ENCODE measurements at regions not wholly inside any gene's neighbourhood (a gene's known extent, or its start where the extent isn't known, plus 50 kb on each side); places are given as distances from the start of the nearest gene placed in this dataset.

GRCh38 chr16:51392521-51393187 lies 241.6 kb upstream of the SALL1 start:
- POLR2A ChIA-PET, result no interaction called here
- CTCF ChIA-PET (ENCODE audit: low intra/inter-chr PET ratio, low total read pairs), result no interaction called here
- DNase-seq (ENCODE audit: low spot score), result no peak

More at GRCh38 chr16:51392521-51393187, 241.6 kb upstream of the SALL1 start:
- H3K36me3 ChIP-seq (replicated peaks in 1 of 2; ENCODE audit: control insufficient read depth in 1 of 2, insufficient read depth in 2 of 2, low read length in 2 of 2), result no peaks in the 10 kb centered on the region
- no peak overlapping the region for H3K4me3 ChIP-seq (replicated peaks in 1 of 3; ENCODE audit: insufficient read depth in 1 of 3, low read depth in 2 of 3, low read length in 3 of 3)
- FAIRE-seq (no peak), ATAC-seq (no peak)
- no peaks in the 10 kb centered on the region for H4K20me1 ChIP-seq (ENCODE audit: insufficient read depth, low read length)
- no peak overlapping the region for H2AFZ ChIP-seq (ENCODE audit: low read length)
- no TSS peak for BruUV-seq (replicated peaks)
- in situ Hi-C loops (cut with HindIII; ENCODE audit: extremely low pct_ligation_motif_present, low pct_unique_long_range_greater_than_20kb) (no loop called here), intact Hi-C loops (cut with micrococcal nuclease; ENCODE audit: unreplicated experiment) (no loop called here)
- WGBS (ENCODE audit: low lambda C conversion rate), result 69% methylated on average over 16 of the region's 16 CpGs
- no peaks in the 10 kb centered on the region for H3K9me3 ChIP-seq (ENCODE audit: low read length)
- no peak overlapping the region for H3K27ac ChIP-seq (ENCODE audit: extremely low read length, insufficient read depth, low read length)
- no peaks in the 10 kb centered on the region for H3K27me3 ChIP-seq (ENCODE audit: control insufficient read depth in 1 of 2, insufficient read depth in 2 of 2, low read length in 2 of 2)
- TF ChIP-seq ZSCAN29 (CRISPR knock-in tag; conservative IDR thresholded peaks at IDR 0.05) (no peak), NBN (conservative IDR thresholded peaks at IDR 0.05) (no peak), PHF8 (CRISPR knock-in tag; IDR thresholded peaks at IDR 0.05) (no peak), GMEB2 (CRISPR knock-in tag; IDR thresholded peaks at IDR 0.05; ENCODE audit: low read depth) (no peak), ZBTB25 (CRISPR knock-in tag; IDR thresholded peaks at IDR 0.05) (no peak), SRSF9 (IDR thresholded peaks at IDR 0.05; ENCODE audit: borderline replicate concordance, insufficient read depth, low read depth, low read length, poor library complexity, severe bottlenecking) (no peak), MXI1 (IDR thresholded peaks at IDR 0.05; ENCODE audit: borderline replicate concordance, low read depth, low read length) (no peak), ZMYM4 (CRISPR knock-in tag; IDR thresholded peaks at IDR 0.05) (no peak), SMAD9 (CRISPR knock-in tag; IDR thresholded peaks at IDR 0.05) (no peak), EZH2 (conservative IDR thresholded peaks at IDR 0.05; ENCODE audit: low read depth, low read length) (no peak)
- H3K9ac ChIP-seq (ENCODE audit: insufficient read depth, low read depth, low read length), result no peak overlapping the region
- H3K79me2 ChIP-seq (ENCODE audit: insufficient read depth, low read length), result no peaks in the 10 kb centered on the region
- H3K4me1 ChIP-seq (ENCODE audit: insufficient read depth, low read length), result no peaks in the 10 kb centered on the region
- no peak overlapping the region for H3K4me2 ChIP-seq (ENCODE audit: low read depth, low read length)
